Uterus (tissue), 3 donors: ENCODE measurements at regions not wholly inside any gene's neighbourhood (a gene's known extent, or its start where the extent isn't known, plus 50 kb on each side); places are given as distances from the start of the nearest gene placed in this dataset.

Source experiments
- DNase-seq, 2 donors: peaks; one replicate each; pipeline ENCODE4 v3.0.0-alpha.2; 2019 to 2020
- H3K27ac ChIP-seq, 2 donors: fragments of 200-600 bp; sonication (generic); 1 replicate in 1 of 2; 2 replicates in 1 of 2; pipeline ENCODE4 v1.5.1; 2016 to 2018
- H3K27me3 ChIP-seq, 2 donors: fragments of 200-600 bp; sonication (generic); one replicate each; pipeline ENCODE4 v1.5.1; 2018 to 2019; ENCODE audit warnings: control low read depth in 1 of 2
- H3K36me3 ChIP-seq, 2 donors: fragments of 200-600 bp; sonication (generic); one replicate each; pipeline ENCODE4 v1.5.1; 2019; ENCODE audit warnings: control low read depth in 1 of 2
- H3K4me1 ChIP-seq, 2 donors: fragments of 200-600 bp; sonication (generic); one replicate each; pipeline ENCODE4 v1.5.1; 2018 to 2019; ENCODE audit warnings: control low read depth in 1 of 2
- H3K4me3 ChIP-seq, 2 donors: fragments of 200-600 bp; sonication (generic); 1 replicate in 1 of 2; 2 replicates in 1 of 2; pipeline ENCODE4 v1.5.1; 2018 to 2019; ENCODE audit warnings: mild to moderate bottlenecking in 1 of 2
- H3K9me3 ChIP-seq, 2 donors: fragments of 200-600 bp; sonication (generic); one replicate each; pipeline ENCODE4 v1.5.1; 2019; ENCODE audit warnings: control low read depth in 1 of 2
- CTCF ChIP-seq, 4 experiments: fragments of 200-600 bp in 2 of 4; fragments of 450-650 bp in 2 of 4; sonication (generic) in 2 of 4; IDR thresholded peaks; one replicate each; pipeline ENCODE4 v1.5.1; 2016 to 2019; ENCODE audit warnings: antibody characterized with exemption in 4 of 4, mild to moderate bottlenecking in 2 of 4, moderate library complexity in 1 of 4
- POLR2A ChIP-seq, 2 donors: fragments of 450-650 bp; IDR thresholded peaks; one replicate each; pipeline ENCODE4 v1.6.1; 2016; ENCODE audit warnings: antibody characterized with exemption in 2 of 2, mild to moderate bottlenecking in 1 of 2, moderate library complexity in 1 of 2
- intact Hi-C: fragments of 100-400 bp; cut with DNase I; formaldehyde crosslinking; loops from one replicate; pipeline ENCODE4 v1.15.1; 2023; ENCODE audit warnings: low total_unique reads
- donor health status: DM: yes; HTN: yes; CAD: no.

DNA sequence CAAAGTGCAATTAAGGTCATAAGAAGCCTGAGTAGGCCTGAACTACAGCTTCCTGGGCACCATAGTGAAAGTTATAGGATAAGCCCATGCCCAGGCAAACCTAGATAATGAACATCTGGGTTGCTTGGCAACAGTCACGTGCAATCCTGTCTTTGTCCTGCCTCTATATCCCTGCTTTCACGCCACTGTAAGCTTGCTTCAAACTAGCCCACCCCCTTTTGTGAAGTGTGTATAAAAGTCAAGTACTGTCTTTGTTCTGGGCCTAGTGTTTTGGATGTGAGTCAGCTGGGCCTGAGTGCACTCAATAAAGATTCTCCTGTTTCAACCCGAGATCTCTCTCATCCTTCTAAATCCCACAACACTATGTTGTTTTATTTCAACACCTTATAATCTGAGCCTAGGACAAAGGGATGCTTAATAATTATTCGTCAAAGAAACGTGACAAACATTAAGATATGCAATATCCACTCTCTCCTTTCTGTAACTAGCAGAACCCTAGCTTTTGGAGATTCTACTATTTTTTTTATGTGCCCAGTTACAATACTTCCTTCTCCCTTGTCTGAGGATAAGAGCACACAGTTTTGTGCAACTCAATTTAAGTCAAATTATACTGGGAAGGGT, 927.8 kb downstream of the SUCLG1 start:
- DNase-seq = no peak
- no peak overlapping the region for H3K27ac ChIP-seq
- no peaks in the 10 kb centered on the region for H3K36me3 ChIP-seq
- H3K4me1 ChIP-seq = no peaks in the 10 kb centered on the region
- H3K9me3 ChIP-seq = no peaks in the 10 kb centered on the region
- intact Hi-C loops = no loop called here
- TF ChIP-seq CTCF (IDR thresholded peaks at IDR 0.05) = no peak
- no peak for TF ChIP-seq POLR2A (IDR thresholded peaks at IDR 0.05)
- no peaks in the 10 kb centered on the region for H3K27me3 ChIP-seq
- H3K4me3 ChIP-seq = no peak overlapping the region

- Histone ChIP-seq H3K36me3 (no peaks in the 10 kb centered on the region), H3K27ac (no peak overlapping the region), H3K27me3 (no peaks in the 10 kb centered on the region), H3K4me3 (no peak overlapping the region), H3K4me1 (no peaks in the 10 kb centered on the region), H3K9me3 (no peaks in the 10 kb centered on the region)
- no peak for TF ChIP-seq POLR2A (IDR thresholded peaks at IDR 0.05)
- TF ChIP-seq CTCF (IDR thresholded peaks at IDR 0.05) = no peak
- intact Hi-C loops = no loop called here
- no peak for DNase-seq
Measured at GRCh38 chr2:83528767-83529166, 930.3 kb downstream of the SUCLG1 start.

DNA sequence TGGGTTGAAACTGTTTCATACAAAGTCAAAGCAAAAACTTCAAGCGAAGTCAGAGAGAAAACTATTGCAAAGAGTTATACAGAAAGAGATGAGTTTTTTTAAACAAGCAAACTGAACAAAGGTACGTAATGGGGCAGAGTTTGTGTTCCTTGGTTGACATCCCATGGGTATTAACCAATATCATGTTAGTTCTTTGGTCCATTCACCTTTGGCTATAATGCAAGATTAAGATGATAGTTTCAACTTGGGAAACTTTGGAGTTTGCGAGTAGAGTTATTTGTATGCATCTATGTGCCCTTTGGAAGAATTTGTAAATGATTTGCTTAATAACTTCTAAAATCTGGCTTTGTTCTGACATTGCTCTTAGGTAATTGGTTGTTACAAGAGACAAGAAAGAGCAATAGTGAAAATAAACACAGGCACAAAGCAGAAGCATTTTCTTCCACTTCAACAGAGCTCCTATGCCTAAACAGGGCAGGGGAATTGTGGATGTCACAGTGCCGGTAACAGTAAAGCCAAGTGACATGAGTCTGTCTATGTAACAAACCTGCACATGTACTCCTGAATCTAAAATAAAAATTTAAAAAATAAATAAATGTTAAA, 936.1 kb downstream of the SUCLG1 start:
- no peak overlapping the region for H3K4me3 ChIP-seq
- H3K27ac ChIP-seq = no peak overlapping the region
- H3K9me3 ChIP-seq = no peaks in the 10 kb centered on the region
- DNase-seq = no peak
- TF ChIP-seq POLR2A (IDR thresholded peaks at IDR 0.05) (no peak), CTCF (IDR thresholded peaks at IDR 0.05) (no peak)
- intact Hi-C loops = no loop called here
- no peaks in the 10 kb centered on the region for H3K27me3 ChIP-seq
- H3K36me3 ChIP-seq = no peaks in the 10 kb centered on the region
- H3K4me1 ChIP-seq = no peaks in the 10 kb centered on the region

GRCh38 chr2:83517727-83518368, 941.2 kb downstream of the SUCLG1 start:
- intact Hi-C loops = no loop called here
- H3K27ac ChIP-seq = no peak overlapping the region

More at GRCh38 chr2:83517727-83518368, 941.2 kb downstream of the SUCLG1 start:
- H3K36me3 ChIP-seq = no peaks in the 10 kb centered on the region
- no peak for TF ChIP-seq POLR2A (IDR thresholded peaks at IDR 0.05)
- no peak for TF ChIP-seq CTCF (IDR thresholded peaks at IDR 0.05)
- no peaks in the 10 kb centered on the region for H3K27me3 ChIP-seq
- H3K4me1 ChIP-seq = no peaks in the 10 kb centered on the region
- DNase-seq = no peak
- H3K9me3 ChIP-seq = no peaks in the 10 kb centered on the region
- H3K4me3 ChIP-seq = no peak overlapping the region
